SK-N-SH (cell line): ENCODE measurements at regions not wholly inside any gene's neighbourhood (a gene's known extent, or its start where the extent isn't known, plus 50 kb on each side); places are given as distances from the start of the nearest gene placed in this dataset.

Experiments used
- CTCF ChIA-PET: fragments of 300-600, 350-600 bp; formaldehyde crosslinking; extraction: SDS; loops from one replicate; lab custom pipeline; 2021; lab: Yijun Ruan, JAX
- POLR2A ChIA-PET: fragments of 350-600 bp; sonication (Branson Sonifier 250); formaldehyde crosslinking; extraction: SDS; loops from one replicate; lab custom pipeline; 2020; ENCODE audit warnings: antibody characterized with exemption, inconsistent platforms; lab: Yijun Ruan, JAX
- DNase-seq: peaks from one replicate; pipeline ENCODE4 v3.0.0; 2012
- H2AFZ ChIP-seq: fragments of 200-600 bp; sonication (generic); 2 replicates; pipeline ENCODE4 v1.8.1; 2016; ENCODE audit warnings: antibody characterized with exemption, mild to moderate bottlenecking, low read depth
- H3F3A ChIP-seq: fragments of 200-600 bp; sonication (generic); replicated peaks from 2 replicates; pipeline ENCODE3; 2016; ENCODE audit warnings: antibody characterized with exemption, mild to moderate bottlenecking; ENCODE audit not compliant: insufficient read depth
- H3K27ac ChIP-seq, 2 experiments: fragments of 200-500 bp in 1 of 2; fragments of 200-600 bp in 1 of 2; sonication (Bioruptor generic) in 1 of 2; sonication (generic), shearing (Covaris generic) in 1 of 2; 2 replicates each; pipeline versions ENCODE4 v1.5.1 to v1.6.1; 2014 to 2016; ENCODE audit warnings: low read depth in 2 of 2, inconsistent platforms in 1 of 2, low read length in 1 of 2, mild to moderate bottlenecking in 1 of 2, mixed read lengths in 1 of 2
- H3K27me3 ChIP-seq: fragments of 200-600 bp; sonication (generic), shearing (Covaris generic); 2 replicates; pipeline ENCODE4 v1.6.1; 2016; ENCODE audit warnings: mixed run types; ENCODE audit not compliant: insufficient read depth
- H3K36me3 ChIP-seq, 2 experiments: fragments of 200-500 bp in 1 of 2; fragments of 200-600 bp in 1 of 2; sonication (Bioruptor generic) in 1 of 2; sonication (generic) in 1 of 2; replicated peaks in 1 of 2; 2 replicates each; pipeline versions ENCODE3 to v1.5.1; 2014 to 2016; ENCODE audit warnings: low read length in 1 of 2, mild to moderate bottlenecking in 1 of 2; ENCODE audit not compliant: insufficient read depth in 2 of 2, control insufficient read depth in 1 of 2
- H3K4me1 ChIP-seq, 2 experiments: fragments of 200-500 bp in 1 of 2; fragments of 200-600 bp in 1 of 2; sonication (Bioruptor generic) in 1 of 2; sonication (generic), shearing (Covaris generic) in 1 of 2; 2 replicates each; pipeline versions ENCODE4 v1.5.1 to v1.6.1; 2014 to 2016; ENCODE audit warnings: low read depth in 1 of 2, low read length in 1 of 2, mixed run types in 1 of 2; ENCODE audit not compliant: insufficient read depth in 2 of 2, control insufficient read depth in 1 of 2
- H3K4me2 ChIP-seq: fragments of 200-600 bp; sonication (generic), shearing (Covaris generic); 2 replicates; pipeline ENCODE4 v1.6.1; 2017; ENCODE audit warnings: mixed run types
- H3K4me3 ChIP-seq, 2 experiments: fragments of 200-500 bp in 1 of 2; fragments of 200-600 bp in 1 of 2; sonication (Bioruptor generic) in 1 of 2; sonication (generic), shearing (Covaris generic) in 1 of 2; 2 replicates each; pipeline versions ENCODE4 v1.5.1 to v1.8.1; 2014 to 2016; ENCODE audit warnings: low read depth in 2 of 2, inconsistent platforms in 1 of 2, low read length in 1 of 2, mild to moderate bottlenecking in 1 of 2, mixed read lengths in 1 of 2, moderate library complexity in 1 of 2
- H3K79me2 ChIP-seq: fragments of 200-600 bp; sonication (generic); 2 replicates; pipeline ENCODE4 v1.8.1; 2017; ENCODE audit warnings: mild to moderate bottlenecking; ENCODE audit not compliant: insufficient read depth
- H3K9ac ChIP-seq: fragments of 200-600 bp; sonication (generic); 2 replicates; pipeline ENCODE4 v1.6.1; 2017; ENCODE audit warnings: mixed run types
- H3K9me2 ChIP-seq: fragments of 200-600 bp; sonication (generic); 2 replicates; pipeline ENCODE4 v1.6.1; 2017; ENCODE audit warnings: mixed run types
- H3K9me3 ChIP-seq: fragments of 200-600 bp; sonication (generic); 2 replicates; pipeline ENCODE4 v1.6.1; 2017; ENCODE audit warnings: mixed run types, mild to moderate bottlenecking, moderate library complexity
- H4K20me1 ChIP-seq: fragments of 200-600 bp; sonication (generic); 2 replicates; pipeline ENCODE4 v1.6.1; 2017; ENCODE audit warnings: mild to moderate bottlenecking, mixed run types; ENCODE audit not compliant: insufficient read depth
- ELF1 ChIP-seq: IDR thresholded peaks from 2 replicates; pipeline ENCODE4 v1.4.0; 2012
- EP300 ChIP-seq, 2 experiments: IDR thresholded peaks; 2 replicates each; pipeline versions ENCODE4 v1.4.0 to v1.6.1; 2012; ENCODE audit warnings: borderline replicate concordance in 1 of 2, low read depth in 1 of 2, low read length in 1 of 2
- EZH2phosphoT487 ChIP-seq: fragments of 200-600 bp; sonication (generic); IDR thresholded peaks from 2 replicates; pipeline ENCODE4 v1.6.1; 2017; ENCODE audit warnings: low read depth, mixed run types, mild to moderate bottlenecking, antibody characterized with exemption, moderate library complexity, borderline replicate concordance
- FOXJ3 ChIP-seq: sonication (generic); formaldehyde crosslinking; IDR thresholded peaks from 2 replicates; pipeline ENCODE4 v1.5.1; 2020; ENCODE audit warnings: mild to moderate bottlenecking, missing genetic modification reagents
- GABPA ChIP-seq: IDR thresholded peaks from 2 replicates; pipeline ENCODE4 v1.4.0; 2012; ENCODE audit warnings: low read depth, mild to moderate bottlenecking
- GATA2 ChIP-seq: sonication (generic); formaldehyde crosslinking; IDR thresholded peaks from 2 replicates; pipeline ENCODE4 v1.5.0; 2020; ENCODE audit warnings: mild to moderate bottlenecking, missing genetic modification reagents
- IRF3 ChIP-seq: fragments of 150-350 bp; IDR thresholded peaks from 2 replicates; pipeline ENCODE4 v1.6.1; 2016; ENCODE audit warnings: mild to moderate bottlenecking, low read depth, low read length
- JUND ChIP-seq: IDR thresholded peaks from 2 replicates; pipeline ENCODE4 v1.4.0; 2012
- MXI1 ChIP-seq: IDR thresholded peaks from 2 replicates; pipeline ENCODE4 v1.6.1; 2012; ENCODE audit warnings: mild to moderate bottlenecking, low read depth, low read length, improper control_type of control experiment
- NFIC ChIP-seq: IDR thresholded peaks from 2 replicates; pipeline ENCODE4 v1.4.0; 2012; ENCODE audit warnings: borderline replicate concordance
- RAD21 ChIP-seq: IDR thresholded peaks from 2 replicates; pipeline ENCODE4 v1.6.1; 2012; ENCODE audit warnings: mild to moderate bottlenecking, low read length
- SIN3A ChIP-seq: IDR thresholded peaks from 2 replicates; pipeline ENCODE4 v1.6.1; 2012; ENCODE audit warnings: low read depth, mild to moderate bottlenecking, low read length, moderate library complexity, borderline replicate concordance
- SMC3 ChIP-seq: IDR thresholded peaks from 2 replicates; pipeline ENCODE4 v1.6.1; 2012; ENCODE audit warnings: low read depth, low read length, improper control_type of control experiment
- TAF1 ChIP-seq: IDR thresholded peaks from 2 replicates; pipeline ENCODE4 v1.6.1; 2012; ENCODE audit warnings: low read depth, mild to moderate bottlenecking, low read length, moderate library complexity, borderline replicate concordance
- TCF12 ChIP-seq: IDR thresholded peaks from 2 replicates; pipeline ENCODE4 v1.4.0; 2012
- TEAD4 ChIP-seq: IDR thresholded peaks from 2 replicates; pipeline ENCODE4 v1.4.0; 2012; ENCODE audit warnings: mild to moderate bottlenecking, borderline replicate concordance; ENCODE audit not compliant: insufficient read depth
- WGBS: methylation state at CpG from one replicate; pipeline ENCODE4 v1.1.6; 2017; ENCODE audit warnings: low lambda C conversion rate; 5-methylcytosine and 5-hydroxymethylcytosine counted together
- TF ChIP-seq, protein P1 (sequence below): fragments of 200-600 bp; sonication (generic); IDR thresholded peaks from 2 replicates; pipeline ENCODE4 v1.6.1; 2017; ENCODE audit warnings: antibody characterized with exemption, mild to moderate bottlenecking, moderate library complexity
- TF ChIP-seq, protein P2 (sequence below): IDR thresholded peaks from 2 replicates; pipeline ENCODE4 v1.4.0; 2012; ENCODE audit warnings: low read depth
- TF ChIP-seq, protein P3 (sequence below): IDR thresholded peaks from 2 replicates; pipeline ENCODE4 v1.4.0; 2012; ENCODE audit warnings: low read depth, borderline replicate concordance
- TF ChIP-seq, protein P4 (sequence below): IDR thresholded peaks from 2 replicates; pipeline ENCODE4 v1.4.0; 2012; ENCODE audit warnings: low read depth, borderline replicate concordance

DNA sequence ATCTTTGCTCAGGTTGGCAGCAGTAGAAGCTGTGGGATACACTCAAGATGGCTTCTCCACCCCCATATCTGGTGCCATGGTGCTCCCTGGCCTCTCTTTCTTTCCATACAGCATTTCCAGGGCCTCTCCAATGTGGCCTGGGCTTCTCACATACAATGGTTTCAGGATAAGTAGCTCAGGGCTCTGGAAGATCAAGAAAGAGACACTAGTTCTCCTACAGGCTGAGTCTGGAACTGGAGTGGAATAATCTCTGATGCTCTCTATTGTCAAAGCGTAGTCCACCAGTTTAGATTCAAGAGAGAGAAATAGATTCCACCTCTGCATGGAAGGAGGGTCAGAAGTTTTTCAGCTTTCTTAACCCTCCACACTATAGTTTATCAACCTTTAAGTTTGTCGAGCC lies 138.2 kb upstream of the AADAT start:
- Histone ChIP-seq H3K27ac (no peak overlapping the region), H3K36me3 (no peaks in the 10 kb centered on the region), H3K9ac (no peak overlapping the region), H3K4me1 (no peaks in the 10 kb centered on the region), H3K9me3 (no peaks in the 10 kb centered on the region), H4K20me1 (no peaks in the 10 kb centered on the region), H3K9me2 (no peaks in the 10 kb centered on the region), H3K4me3 (no peak overlapping the region), H3K4me2 (no peak overlapping the region), H3F3A (no peaks in the 10 kb centered on the region), H3K27me3 (no peaks in the 10 kb centered on the region; the same call in 1 of the 2 replicates), H2AFZ (no peak overlapping the region), H3K79me2 (no peaks in the 10 kb centered on the region)
- TF ChIP-seq FOXJ3 (CRISPR knock-in tag), result no peak
- TF ChIP-seq, protein P1, sequence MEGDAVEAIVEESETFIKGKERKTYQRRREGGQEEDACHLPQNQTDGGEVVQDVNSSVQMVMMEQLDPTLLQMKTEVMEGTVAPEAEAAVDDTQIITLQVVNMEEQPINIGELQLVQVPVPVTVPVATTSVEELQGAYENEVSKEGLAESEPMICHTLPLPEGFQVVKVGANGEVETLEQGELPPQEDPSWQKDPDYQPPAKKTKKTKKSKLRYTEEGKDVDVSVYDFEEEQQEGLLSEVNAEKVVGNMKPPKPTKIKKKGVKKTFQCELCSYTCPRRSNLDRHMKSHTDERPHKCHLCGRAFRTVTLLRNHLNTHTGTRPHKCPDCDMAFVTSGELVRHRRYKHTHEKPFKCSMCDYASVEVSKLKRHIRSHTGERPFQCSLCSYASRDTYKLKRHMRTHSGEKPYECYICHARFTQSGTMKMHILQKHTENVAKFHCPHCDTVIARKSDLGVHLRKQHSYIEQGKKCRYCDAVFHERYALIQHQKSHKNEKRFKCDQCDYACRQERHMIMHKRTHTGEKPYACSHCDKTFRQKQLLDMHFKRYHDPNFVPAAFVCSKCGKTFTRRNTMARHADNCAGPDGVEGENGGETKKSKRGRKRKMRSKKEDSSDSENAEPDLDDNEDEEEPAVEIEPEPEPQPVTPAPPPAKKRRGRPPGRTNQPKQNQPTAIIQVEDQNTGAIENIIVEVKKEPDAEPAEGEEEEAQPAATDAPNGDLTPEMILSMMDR, result peak; percentile 19; the same call in 1 of the 2 replicates
- WGBS, result 20% methylated on average over 2 of the region's 2 CpGs
- ChIA-PET POLR2A (no interaction called here), CTCF (interaction anchor here (0.6 to 4.0 kb wide), 2 partner anchors 32 to 475 kb away, joined by 3 to 14 read pairs; no protein-coding TSS in a partner anchor)
- DNase-seq, result no peak

DNA sequence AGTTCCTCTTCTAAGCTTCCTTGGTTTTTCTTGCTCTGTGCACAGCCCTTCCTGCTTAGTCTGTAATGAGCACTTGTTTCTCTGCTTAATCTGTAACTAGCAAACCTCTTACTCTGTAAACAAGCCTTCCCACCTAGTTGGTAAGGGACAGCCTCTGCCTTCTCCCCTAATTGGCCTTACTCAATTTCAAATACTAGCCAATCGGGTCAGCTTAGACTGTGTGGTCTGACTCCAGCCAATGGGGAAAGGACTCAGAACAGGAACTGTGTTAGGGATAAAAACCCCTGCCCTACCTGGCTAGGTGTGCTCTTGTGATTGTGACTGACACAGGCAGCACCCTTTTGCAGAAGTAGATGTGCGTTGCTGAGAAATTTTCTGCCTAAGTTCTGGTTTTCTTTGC lies 136.5 kb upstream of the AADAT start:
- Histone ChIP-seq H3F3A (no peaks in the 10 kb centered on the region), H3K4me2 (no peak overlapping the region), H3K9me3 (no peaks in the 10 kb centered on the region), H3K27ac (no peak overlapping the region), H3K9me2 (no peaks in the 10 kb centered on the region), H2AFZ (no peak overlapping the region), H3K79me2 (no peaks in the 10 kb centered on the region), H3K27me3 (no peaks in the 10 kb centered on the region; the same call in 1 of the 2 replicates), H3K36me3 (no peaks in the 10 kb centered on the region), H3K4me1 (no peaks in the 10 kb centered on the region), H3K9ac (no peak overlapping the region), H4K20me1 (no peaks in the 10 kb centered on the region), H3K4me3 (no peak overlapping the region)
- ChIA-PET POLR2A (no interaction called here), CTCF (interaction anchor here (4.0 kb wide), 1 partner anchor 33 kb away, joined by 14 read pairs; no protein-coding TSS in a partner anchor)
- 0% methylated on average over 2 of the region's 2 CpGs for WGBS
- no peak for TF ChIP-seq EP300 (IDR thresholded peaks at IDR 0.05; ENCODE audit: borderline replicate concordance in 1 of 2, low read depth in 1 of 2, low read length in 1 of 2)
- no peak for TF ChIP-seq SIN3A
- no peak for TF ChIP-seq TAF1
- TF ChIP-seq GABPA, result no peak
- TF ChIP-seq MXI1, result no peak
- TF ChIP-seq TCF12, result no peak
- TF ChIP-seq JUND, result no peak
- TF ChIP-seq TEAD4, result no peak
- TF ChIP-seq SMC3, result no peak
- TF ChIP-seq, protein P2, sequence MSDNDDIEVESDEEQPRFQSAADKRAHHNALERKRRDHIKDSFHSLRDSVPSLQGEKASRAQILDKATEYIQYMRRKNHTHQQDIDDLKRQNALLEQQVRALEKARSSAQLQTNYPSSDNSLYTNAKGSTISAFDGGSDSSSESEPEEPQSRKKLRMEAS, result no peak
- TF ChIP-seq, protein P3, sequence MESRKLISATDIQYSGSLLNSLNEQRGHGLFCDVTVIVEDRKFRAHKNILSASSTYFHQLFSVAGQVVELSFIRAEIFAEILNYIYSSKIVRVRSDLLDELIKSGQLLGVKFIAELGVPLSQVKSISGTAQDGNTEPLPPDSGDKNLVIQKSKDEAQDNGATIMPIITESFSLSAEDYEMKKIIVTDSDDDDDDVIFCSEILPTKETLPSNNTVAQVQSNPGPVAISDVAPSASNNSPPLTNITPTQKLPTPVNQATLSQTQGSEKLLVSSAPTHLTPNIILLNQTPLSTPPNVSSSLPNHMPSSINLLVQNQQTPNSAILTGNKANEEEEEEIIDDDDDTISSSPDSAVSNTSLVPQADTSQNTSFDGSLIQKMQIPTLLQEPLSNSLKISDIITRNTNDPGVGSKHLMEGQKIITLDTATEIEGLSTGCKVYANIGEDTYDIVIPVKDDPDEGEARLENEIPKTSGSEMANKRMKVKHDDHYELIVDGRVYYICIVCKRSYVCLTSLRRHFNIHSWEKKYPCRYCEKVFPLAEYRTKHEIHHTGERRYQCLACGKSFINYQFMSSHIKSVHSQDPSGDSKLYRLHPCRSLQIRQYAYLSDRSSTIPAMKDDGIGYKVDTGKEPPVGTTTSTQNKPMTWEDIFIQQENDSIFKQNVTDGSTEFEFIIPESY, result no peak
- TF ChIP-seq, protein P1, result no peak
- no peak for TF ChIP-seq IRF3
- no peak for TF ChIP-seq EZH2phosphoT487
- no peak for TF ChIP-seq NFIC
- TF ChIP-seq ELF1, result no peak
- no peak for TF ChIP-seq RAD21
- TF ChIP-seq GATA2, result no peak
- TF ChIP-seq, protein P4, sequence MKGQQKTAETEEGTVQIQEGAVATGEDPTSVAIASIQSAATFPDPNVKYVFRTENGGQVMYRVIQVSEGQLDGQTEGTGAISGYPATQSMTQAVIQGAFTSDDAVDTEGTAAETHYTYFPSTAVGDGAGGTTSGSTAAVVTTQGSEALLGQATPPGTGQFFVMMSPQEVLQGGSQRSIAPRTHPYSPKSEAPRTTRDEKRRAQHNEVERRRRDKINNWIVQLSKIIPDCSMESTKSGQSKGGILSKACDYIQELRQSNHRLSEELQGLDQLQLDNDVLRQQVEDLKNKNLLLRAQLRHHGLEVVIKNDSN, result no peak
- no peak for DNase-seq
